AG09319 (cell line): ENCODE measurements at regions not wholly inside any gene's neighbourhood (a gene's known extent, or its start where the extent isn't known, plus 50 kb on each side); places are given as distances from the start of the nearest gene placed in this dataset.
A peak's percentile ranks its signal among the peaks of the same experiment; 100 is the strongest.

Experiments used
- DNase-seq: peaks from one replicate; pipeline ENCODE4 v3.0.0-alpha.2; 2010; ENCODE audit warnings: low read depth; ENCODE audit errors: extremely low read depth
- TF ChIP-seq, protein P1 (sequence below): IDR thresholded peaks from 2 replicates; pipeline ENCODE4 v1.5.1; 2011; ENCODE audit warnings: low read depth, mild to moderate bottlenecking, inconsistent platforms, low read length, moderate library complexity

DNA sequence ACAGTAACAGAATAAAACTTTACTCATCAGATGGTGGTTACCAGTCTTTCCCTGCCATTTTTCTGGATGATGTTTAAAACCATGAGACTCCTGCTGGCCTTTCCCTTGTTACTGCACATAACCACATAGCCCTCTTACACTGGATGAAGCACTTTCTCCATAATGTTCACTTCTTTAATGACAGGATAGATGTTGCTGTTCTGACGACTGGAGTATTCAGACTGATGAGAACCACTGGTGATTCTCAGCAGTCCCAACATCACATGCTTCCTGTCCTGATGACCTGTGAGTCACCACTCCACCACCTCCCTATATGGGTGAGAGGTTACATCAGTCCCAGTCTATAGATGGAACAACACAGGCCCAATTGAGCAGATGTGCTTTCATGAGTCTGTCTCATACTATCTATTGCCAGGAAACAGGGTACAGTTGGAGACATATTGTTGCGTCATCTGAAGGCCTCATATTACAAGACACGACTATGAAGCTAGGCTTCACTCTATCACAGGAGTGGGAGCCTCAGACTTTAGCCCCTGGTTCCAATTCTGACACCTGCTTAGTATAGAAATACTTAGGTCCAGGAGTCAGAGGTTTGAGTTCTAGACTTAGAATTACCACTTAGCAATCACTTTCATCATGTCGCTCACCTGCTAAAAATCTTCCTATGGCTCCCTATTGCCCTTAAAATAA, 145.7 kb upstream of the KLF7 start:
- TF ChIP-seq, protein P1, sequence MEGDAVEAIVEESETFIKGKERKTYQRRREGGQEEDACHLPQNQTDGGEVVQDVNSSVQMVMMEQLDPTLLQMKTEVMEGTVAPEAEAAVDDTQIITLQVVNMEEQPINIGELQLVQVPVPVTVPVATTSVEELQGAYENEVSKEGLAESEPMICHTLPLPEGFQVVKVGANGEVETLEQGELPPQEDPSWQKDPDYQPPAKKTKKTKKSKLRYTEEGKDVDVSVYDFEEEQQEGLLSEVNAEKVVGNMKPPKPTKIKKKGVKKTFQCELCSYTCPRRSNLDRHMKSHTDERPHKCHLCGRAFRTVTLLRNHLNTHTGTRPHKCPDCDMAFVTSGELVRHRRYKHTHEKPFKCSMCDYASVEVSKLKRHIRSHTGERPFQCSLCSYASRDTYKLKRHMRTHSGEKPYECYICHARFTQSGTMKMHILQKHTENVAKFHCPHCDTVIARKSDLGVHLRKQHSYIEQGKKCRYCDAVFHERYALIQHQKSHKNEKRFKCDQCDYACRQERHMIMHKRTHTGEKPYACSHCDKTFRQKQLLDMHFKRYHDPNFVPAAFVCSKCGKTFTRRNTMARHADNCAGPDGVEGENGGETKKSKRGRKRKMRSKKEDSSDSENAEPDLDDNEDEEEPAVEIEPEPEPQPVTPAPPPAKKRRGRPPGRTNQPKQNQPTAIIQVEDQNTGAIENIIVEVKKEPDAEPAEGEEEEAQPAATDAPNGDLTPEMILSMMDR, result peak; percentile 28
- peak; percentile 69 for DNase-seq

DNA sequence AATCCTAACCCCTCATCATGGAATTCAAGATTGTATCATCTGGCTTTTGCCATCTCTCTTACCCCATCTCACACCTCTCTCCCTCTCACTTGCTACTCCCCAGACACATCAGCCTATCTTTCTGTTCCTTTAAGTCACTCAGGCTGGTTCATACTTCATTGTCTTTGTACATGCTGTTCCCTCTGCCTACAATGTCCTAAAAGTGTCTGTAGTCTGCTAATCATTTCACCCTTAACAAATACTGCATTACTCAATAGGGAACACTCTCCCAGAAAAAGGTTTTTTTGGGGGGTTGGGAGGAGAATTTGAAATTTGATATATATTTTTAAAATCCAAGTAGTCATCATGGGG, 146.2 kb upstream of the KLF7 start:
- DNase-seq, result no peak
- TF ChIP-seq, protein P1, result no peak

DNA sequence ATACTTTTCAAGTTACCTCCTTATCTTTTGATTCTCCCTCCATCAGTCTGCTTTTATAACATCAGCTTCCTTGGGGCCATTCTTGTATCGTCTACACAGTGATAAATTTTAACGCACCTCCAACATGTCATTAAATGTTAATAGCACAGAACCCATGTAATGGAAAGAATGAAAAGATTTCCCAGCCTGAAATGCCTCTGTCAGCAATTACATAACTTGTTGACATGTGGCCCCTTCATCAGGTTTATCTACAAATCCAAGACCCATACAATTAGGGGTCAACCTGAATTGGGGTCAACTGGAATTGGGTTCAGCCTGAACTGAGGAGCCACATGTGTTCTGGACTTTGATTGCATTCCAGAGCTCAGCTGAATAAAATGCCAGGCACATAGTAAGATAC, 148.2 kb upstream of the KLF7 start:
- TF ChIP-seq, protein P1, result no peak
- no peak for DNase-seq

DNA sequence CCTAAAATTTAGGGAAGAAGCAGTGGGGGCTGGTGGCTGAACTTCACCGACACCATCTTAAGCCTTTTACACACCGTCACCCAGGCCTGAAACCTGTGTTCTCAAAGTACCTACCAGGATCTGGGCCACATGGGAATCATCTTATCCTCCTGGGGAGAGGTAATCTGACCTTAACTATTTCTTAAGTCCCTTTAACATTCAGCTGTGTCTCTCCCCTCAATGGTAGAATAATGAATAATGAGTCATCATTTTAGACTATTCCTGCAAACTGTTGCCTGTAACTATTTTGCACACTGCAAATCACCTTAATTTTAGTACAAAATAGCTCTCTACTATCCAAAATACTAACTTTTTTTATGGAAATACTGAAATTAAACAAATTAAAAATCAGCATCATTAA, 149.4 kb upstream of the KLF7 start:
- DNase-seq, result no peak
- TF ChIP-seq, protein P1, result no peak

DNA sequence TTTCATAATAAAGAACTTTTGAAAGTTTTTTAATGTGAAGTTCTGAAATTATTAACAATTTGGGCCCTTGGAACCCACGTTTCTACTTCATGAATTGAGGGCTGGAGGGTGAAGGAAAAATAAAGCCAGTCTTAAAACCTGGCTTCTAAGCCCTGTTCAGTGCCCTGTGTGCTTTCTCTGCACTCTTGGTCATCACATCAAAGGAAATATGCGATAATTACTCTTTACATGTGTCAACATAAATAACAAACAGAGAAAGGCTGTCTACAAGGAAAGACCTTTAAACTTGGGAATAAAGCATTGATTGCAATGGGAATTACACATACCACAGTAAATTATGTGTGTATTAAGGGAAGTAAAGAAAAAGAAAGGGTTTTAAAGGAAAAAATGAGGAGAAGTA, 150.7 kb upstream of the KLF7 start:
- TF ChIP-seq, protein P1, result no peak
- no peak for DNase-seq

DNA sequence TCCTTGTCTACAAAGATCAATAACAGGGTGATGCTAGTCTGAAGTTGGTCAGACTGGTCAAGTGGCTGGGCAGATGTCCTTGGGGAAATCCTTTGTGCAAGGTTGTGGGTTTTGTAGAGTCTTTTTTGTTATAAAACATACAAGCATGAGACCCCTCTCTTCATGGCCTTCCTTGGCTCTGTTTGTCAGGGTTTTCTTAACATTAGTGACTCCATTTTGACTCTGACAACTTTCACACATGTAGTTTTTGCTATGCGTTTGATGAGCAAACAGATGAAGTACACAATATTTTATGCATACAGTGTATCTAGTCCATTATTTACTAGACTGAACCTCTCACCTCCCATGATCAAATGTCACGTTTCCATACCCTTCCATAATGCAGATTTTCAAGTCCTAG, 151.2 kb upstream of the KLF7 start:
- no peak for DNase-seq
- TF ChIP-seq, protein P1, result no peak

DNA sequence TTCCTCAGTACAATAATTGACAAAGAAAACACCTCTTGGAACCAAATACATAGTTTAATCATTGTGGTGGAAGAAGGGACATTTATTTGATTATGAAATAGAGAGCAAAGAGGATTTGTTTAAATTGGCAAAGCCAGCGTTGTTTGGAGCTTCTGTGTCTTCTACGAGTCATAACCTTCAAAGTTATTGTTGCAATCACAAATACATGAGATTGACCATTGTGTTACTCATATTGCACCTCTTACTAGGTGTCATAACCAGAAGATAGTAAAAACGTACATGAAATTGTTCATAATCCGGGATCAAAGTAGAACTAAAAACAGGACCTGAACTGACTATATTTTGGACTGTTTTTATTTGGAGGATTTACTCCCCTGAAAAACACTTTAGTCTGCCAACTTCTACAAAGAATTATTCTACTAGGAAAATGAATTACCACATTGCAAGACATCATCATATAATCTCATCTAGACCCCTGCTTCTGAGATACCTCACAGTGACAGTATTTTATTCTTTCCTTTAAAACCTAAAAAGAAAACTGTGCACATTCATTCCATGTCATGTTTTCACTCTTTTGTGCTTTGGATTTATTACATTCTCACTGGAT, 151.7 kb upstream of the KLF7 start:
- TF ChIP-seq, protein P1, result no peak
- DNase-seq, result no peak
